ENCODE measurements at regions not wholly inside any gene's neighbourhood (a gene's known extent, or its start where the extent isn't known, plus 50 kb on each side); places are given as distances from the start of the nearest gene placed in this dataset.

DNA sequence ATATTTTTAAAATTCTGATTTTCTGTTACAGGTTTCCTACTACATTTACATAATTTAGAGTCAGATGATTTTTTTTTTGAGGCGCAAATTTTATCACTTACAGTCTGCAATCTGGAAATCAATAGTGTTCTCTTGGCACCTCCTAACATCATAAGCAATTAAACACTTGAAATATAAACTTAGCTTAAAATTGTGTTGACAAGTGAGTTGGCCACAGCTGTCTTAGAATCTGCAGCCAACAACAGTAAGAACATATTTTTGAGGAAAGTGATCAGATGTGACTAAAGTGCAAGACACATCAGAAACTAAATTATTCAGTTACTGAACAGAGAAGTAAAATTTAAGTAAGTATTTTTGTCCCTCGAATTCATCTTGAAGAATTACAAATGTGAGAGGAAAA is 726.7 kb upstream of the LRATD1 start:
- Histone ChIP-seq H3K4me1 (ENCODE audit: insufficient read depth) (no peaks in the 10 kb centered on the region), H3K9me2 (ENCODE audit: insufficient read depth) (no peaks in the 10 kb centered on the region), H3K27ac (no peak overlapping the region), H3K4me3 (no peak overlapping the region), H2AFZ (no peak overlapping the region), H3K79me2 (ENCODE audit: insufficient read depth) (no peaks in the 10 kb centered on the region), H3K36me3 (ENCODE audit: low read depth) (no peaks in the 10 kb centered on the region), H3F3A (ENCODE audit: insufficient read depth) (no peaks in the 10 kb centered on the region), H3K9ac (no peak overlapping the region), H4K20me1 (ENCODE audit: insufficient read depth) (no peaks in the 10 kb centered on the region), H3K27me3 (replicated peaks; ENCODE audit: insufficient read depth) (no peaks in the 10 kb centered on the region), H3K9me3 (ENCODE audit: low read depth) (no peaks in the 10 kb centered on the region), H3K4me2 (ENCODE audit: unreplicated experiment) (no peak overlapping the region)
- WGBS, 2 experiments (ENCODE audit: low coverage in 1 of 2, low lambda C conversion rate in 2 of 2, missing lambda C conversion rate in 2 of 2): 21 to 30% methylated on average over 2 of the region's 2 CpGs
- no peak for DNase-seq
- in situ Hi-C loops (cut with MboI): no loop called here
- TF ChIP-seq EZH2phosphoT487 (IDR thresholded peaks at IDR 0.05; ENCODE audit: insufficient read depth, low read depth) (no peak), EZH2 (IDR thresholded peaks at IDR 0.05; ENCODE audit: insufficient read depth, poor library complexity, severe bottlenecking) (no peak)

DNA sequence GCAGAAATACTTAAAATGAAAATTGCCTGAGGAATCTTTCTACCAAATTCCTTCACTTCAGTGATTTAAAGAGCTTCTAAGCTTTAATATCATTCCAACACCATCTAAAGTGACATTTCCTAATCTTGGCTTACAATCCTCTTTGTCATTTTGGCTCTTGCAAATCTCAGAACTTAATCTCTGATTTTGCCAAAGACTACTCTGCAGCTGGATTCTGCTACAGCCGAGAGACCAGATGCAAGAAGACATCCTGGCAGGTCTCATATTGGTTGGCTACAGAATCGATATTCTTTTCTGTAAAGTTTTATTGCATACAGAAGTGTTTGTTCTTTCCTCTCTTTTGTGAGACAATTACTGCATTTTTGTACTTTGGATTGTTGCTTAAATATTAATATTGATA is 716.5 kb upstream of the LRATD1 start:
- Histone ChIP-seq H3K9me2 (ENCODE audit: insufficient read depth) (no peaks in the 10 kb centered on the region), H4K20me1 (ENCODE audit: insufficient read depth) (no peaks in the 10 kb centered on the region), H3K36me3 (ENCODE audit: low read depth) (no peaks in the 10 kb centered on the region), H3K9me3 (ENCODE audit: low read depth) (no peaks in the 10 kb centered on the region), H3K9ac (no peak overlapping the region), H3F3A (ENCODE audit: insufficient read depth) (peaks cover 3% of the 10 kb centered on the region; the same call in 1 of the 2 replicates), H3K4me2 (ENCODE audit: unreplicated experiment) (no peak overlapping the region), H3K27ac (no peak overlapping the region), H3K4me3 (no peak overlapping the region), H3K4me1 (ENCODE audit: insufficient read depth) (peaks cover 10% of the 10 kb centered on the region; the same call in 1 of the 2 replicates), H2AFZ (no peak overlapping the region), H3K27me3 (replicated peaks; ENCODE audit: insufficient read depth) (no peaks in the 10 kb centered on the region), H3K79me2 (ENCODE audit: insufficient read depth) (no peaks in the 10 kb centered on the region)
- TF ChIP-seq EZH2 (IDR thresholded peaks at IDR 0.05; ENCODE audit: insufficient read depth, poor library complexity, severe bottlenecking) (no peak), EZH2phosphoT487 (IDR thresholded peaks at IDR 0.05; ENCODE audit: insufficient read depth, low read depth) (no peak)
- DNase-seq: no peak
- whole genome bisulfite sequencing, 2 experiments (ENCODE audit: low coverage in 1 of 2, low lambda C conversion rate in 2 of 2, missing lambda C conversion rate in 2 of 2): 9% methylated on average over 2 of the region's 2 CpGs
- in situ Hi-C loops (cut with MboI): no loop called here

DNA sequence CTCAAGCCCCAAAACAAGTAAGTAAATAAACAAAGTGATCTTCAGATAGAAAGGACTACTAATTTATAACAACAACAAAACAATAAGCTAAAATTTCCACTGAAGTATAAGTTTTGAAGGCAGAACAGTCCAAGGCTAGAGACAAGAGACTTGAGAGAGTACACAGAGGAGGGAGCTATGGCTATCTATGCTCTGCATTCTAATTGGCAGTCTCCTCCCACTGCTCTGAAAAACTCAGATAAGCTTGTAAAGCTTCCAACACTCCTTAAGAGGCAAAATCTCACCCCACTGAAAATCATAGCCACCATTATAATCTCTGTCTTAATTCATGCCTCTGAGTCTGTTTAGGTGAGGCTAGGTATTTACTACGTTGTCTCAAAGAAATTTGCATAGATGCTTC is 714.6 kb upstream of the LRATD1 start:
- peaks cover 10% of the 10 kb centered on the region; the same call in 1 of the 2 replicates for H3K4me1 ChIP-seq (ENCODE audit: insufficient read depth)
- no peak overlapping the region for H3K27ac ChIP-seq
- in situ Hi-C loops (cut with MboI): no loop called here
- 2 to 3% methylated on average over 1 of the region's 1 CpG for WGBS, 2 experiments (ENCODE audit: low coverage in 1 of 2, low lambda C conversion rate in 2 of 2, missing lambda C conversion rate in 2 of 2)
- H3K36me3 ChIP-seq (ENCODE audit: low read depth): no peaks in the 10 kb centered on the region
- peaks cover 3% of the 10 kb centered on the region; the same call in 1 of the 2 replicates for H3F3A ChIP-seq (ENCODE audit: insufficient read depth)
- no peaks in the 10 kb centered on the region for H3K9me3 ChIP-seq (ENCODE audit: low read depth)
- no peak overlapping the region for H3K4me2 ChIP-seq (ENCODE audit: unreplicated experiment)
- H3K9me2 ChIP-seq (ENCODE audit: insufficient read depth): no peaks in the 10 kb centered on the region
- H3K9ac ChIP-seq: no peak overlapping the region
- TF ChIP-seq EZH2phosphoT487 (IDR thresholded peaks at IDR 0.05; ENCODE audit: insufficient read depth, low read depth) (no peak), EZH2 (IDR thresholded peaks at IDR 0.05; ENCODE audit: insufficient read depth, poor library complexity, severe bottlenecking) (no peak)
- no peak for DNase-seq
- H4K20me1 ChIP-seq (ENCODE audit: insufficient read depth): no peaks in the 10 kb centered on the region
- H3K27me3 ChIP-seq (replicated peaks; ENCODE audit: insufficient read depth): no peaks in the 10 kb centered on the region
- 0 out of 2 replicates have a peak overlapping the region, but pooled peaks have one; percentile 5 for H2AFZ ChIP-seq
- H3K4me3 ChIP-seq: no peak overlapping the region
- H3K79me2 ChIP-seq (ENCODE audit: insufficient read depth): no peaks in the 10 kb centered on the region

DNA sequence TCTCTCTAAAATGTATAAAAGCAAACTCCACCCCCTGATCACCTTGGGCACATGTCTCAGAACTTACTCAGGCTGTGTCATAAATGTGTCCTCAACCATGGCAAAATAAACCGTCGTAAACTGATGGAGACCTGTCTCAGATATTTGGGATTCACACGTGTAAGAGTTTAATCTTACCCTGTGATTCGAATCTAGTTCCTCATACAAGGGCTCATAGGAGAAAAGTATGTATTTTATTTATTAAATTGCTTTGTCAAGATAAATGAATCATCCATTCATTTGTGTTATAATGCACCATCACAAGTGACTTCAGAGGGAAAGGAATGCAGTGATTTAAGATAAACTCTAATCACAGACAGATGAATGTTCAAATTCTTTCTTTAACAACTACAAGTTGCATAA is 712.5 kb upstream of the LRATD1 start:
- H3F3A ChIP-seq (ENCODE audit: insufficient read depth): peaks cover 3% of the 10 kb centered on the region; the same call in 1 of the 2 replicates
- no peaks in the 10 kb centered on the region for H3K36me3 ChIP-seq (ENCODE audit: low read depth)
- no peaks in the 10 kb centered on the region for H4K20me1 ChIP-seq (ENCODE audit: insufficient read depth)
- TF ChIP-seq EZH2phosphoT487 (IDR thresholded peaks at IDR 0.05; ENCODE audit: insufficient read depth, low read depth): no peak
- no peak for TF ChIP-seq EZH2 (IDR thresholded peaks at IDR 0.05; ENCODE audit: insufficient read depth, poor library complexity, severe bottlenecking)
- in situ Hi-C loops (cut with MboI): no loop called here
- H3K9ac ChIP-seq: no peak overlapping the region
- peak overlapping the region; percentile 28 for H3K4me2 ChIP-seq (ENCODE audit: unreplicated experiment)
- no peaks in the 10 kb centered on the region for H3K27me3 ChIP-seq (replicated peaks; ENCODE audit: insufficient read depth)
- no peaks in the 10 kb centered on the region for H3K79me2 ChIP-seq (ENCODE audit: insufficient read depth)
- H3K27ac ChIP-seq: peak overlapping the region; percentile 30; the same call in 1 of the 2 replicates
- H3K4me1 ChIP-seq (ENCODE audit: insufficient read depth): peaks cover 10% of the 10 kb centered on the region; the same call in 1 of the 2 replicates
- H3K9me3 ChIP-seq (ENCODE audit: low read depth): no peaks in the 10 kb centered on the region
- WGBS, 2 experiments (ENCODE audit: low coverage in 1 of 2, low lambda C conversion rate in 2 of 2, missing lambda C conversion rate in 2 of 2): 22% methylated on average over 4 of the region's 4 CpGs
- H3K4me3 ChIP-seq: no peak overlapping the region
- no peaks in the 10 kb centered on the region for H3K9me2 ChIP-seq (ENCODE audit: insufficient read depth)
- peak overlapping the region; percentile 17; the same call in 1 of the 2 replicates for H2AFZ ChIP-seq
- peak; percentile 51 for DNase-seq

DNA sequence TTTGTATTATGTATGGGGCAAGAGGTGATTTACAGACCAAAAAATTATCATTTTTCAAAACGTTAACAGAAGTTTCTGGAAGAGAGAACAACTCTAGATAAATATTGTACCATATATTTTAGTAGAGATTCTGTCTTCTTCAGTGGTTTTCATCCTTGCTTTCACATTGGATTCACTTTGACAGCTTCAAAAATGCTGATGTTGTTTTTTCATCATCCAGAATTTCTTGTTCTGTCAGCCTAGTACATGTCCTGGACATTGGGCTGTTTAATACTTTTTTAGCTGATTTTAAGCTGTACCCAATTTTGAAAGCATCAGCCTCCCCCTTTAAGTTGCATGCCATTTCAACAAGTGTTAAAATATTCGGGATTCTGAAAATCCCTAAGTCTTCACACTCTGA is 711.3 kb upstream of the LRATD1 start:
- no peak overlapping the region for H3K4me2 ChIP-seq (ENCODE audit: unreplicated experiment)
- peaks cover 10% of the 10 kb centered on the region; the same call in 1 of the 2 replicates for H3K4me1 ChIP-seq (ENCODE audit: insufficient read depth)
- H3K27ac ChIP-seq: no peak overlapping the region
- no peaks in the 10 kb centered on the region for H3K79me2 ChIP-seq (ENCODE audit: insufficient read depth)
- in situ Hi-C loops (cut with MboI): no loop called here
- no peaks in the 10 kb centered on the region for H3K27me3 ChIP-seq (replicated peaks; ENCODE audit: insufficient read depth)
- no peak for DNase-seq
- no peak overlapping the region for H3K4me3 ChIP-seq
- peaks cover 3% of the 10 kb centered on the region; the same call in 1 of the 2 replicates for H3F3A ChIP-seq (ENCODE audit: insufficient read depth)
- whole genome bisulfite sequencing, 2 experiments (ENCODE audit: low coverage in 1 of 2, low lambda C conversion rate in 2 of 2, missing lambda C conversion rate in 2 of 2): 7 to 12% methylated on average over 2 of the region's 2 CpGs
- no peak overlapping the region for H3K9ac ChIP-seq
- H3K9me3 ChIP-seq (ENCODE audit: low read depth): no peaks in the 10 kb centered on the region
- H3K36me3 ChIP-seq (ENCODE audit: low read depth): no peaks in the 10 kb centered on the region
- no peak overlapping the region for H2AFZ ChIP-seq
- no peaks in the 10 kb centered on the region for H3K9me2 ChIP-seq (ENCODE audit: insufficient read depth)
- no peak for TF ChIP-seq EZH2phosphoT487 (IDR thresholded peaks at IDR 0.05; ENCODE audit: insufficient read depth, low read depth)
- no peak for TF ChIP-seq EZH2 (IDR thresholded peaks at IDR 0.05; ENCODE audit: insufficient read depth, poor library complexity, severe bottlenecking)
- H4K20me1 ChIP-seq (ENCODE audit: insufficient read depth): no peaks in the 10 kb centered on the region

All from GM23248 (cell line).